HG02798 (cell line): ENCODE measurements at regions not wholly inside any gene's neighbourhood (a gene's known extent, or its start where the extent isn't known, plus 50 kb on each side); places are given as distances from the start of the nearest gene placed in this dataset.

Experiments
- ATAC-seq: cut with Tn5 transposase; IDR thresholded peaks from one replicate; pipeline ENCODE4 v1.9.1; 2021; ENCODE audit warnings: mild to moderate bottlenecking; ENCODE audit not compliant: unreplicated experiment, poor library complexity

- ATAC-seq, result no peak
Measured at GRCh38 chr11:15645201-15645600, 530.5 kb downstream of the INSC start.

- ATAC-seq, result no peak
Measured at GRCh38 chr11:15649371-15650104, 534.8 kb downstream of the INSC start.

GRCh38 chr11:15650105-15650938, 535.6 kb downstream of the INSC start:
- ATAC-seq, result peak; percentile 98

GRCh38 chr11:15651033-15651432, 536.3 kb downstream of the INSC start:
- ATAC-seq, result no peak

GRCh38 chr11:15651816-15652215, 537.1 kb downstream of the INSC start:
- no peak for ATAC-seq

- no peak for ATAC-seq
Measured at GRCh38 chr11:15653191-15653710, 538.5 kb downstream of the INSC start.

GRCh38 chr11:15654451-15654850, 539.7 kb downstream of the INSC start:
- ATAC-seq, result no peak

- no peak for ATAC-seq
Measured at GRCh38 chr11:15655552-15655951, 540.8 kb downstream of the INSC start.

- no peak for ATAC-seq
Measured at GRCh38 chr11:15657264-15657663, 542.5 kb downstream of the INSC start.

GRCh38 chr11:15660496-15660895, 545.8 kb downstream of the INSC start:
- no peak for ATAC-seq

GRCh38 chr11:15662285-15662684, 547.6 kb downstream of the INSC start:
- ATAC-seq, result no peak

GRCh38 chr11:15663777-15664218, 549.1 kb downstream of the INSC start:
- ATAC-seq, result no peak

- no peak for ATAC-seq
Measured at GRCh38 chr11:15665368-15665871, 550.7 kb downstream of the INSC start.

- ATAC-seq, result no peak
Measured at GRCh38 chr11:15667127-15667725, 552.5 kb downstream of the INSC start.

GRCh38 chr11:15668718-15669117, 554.0 kb downstream of the INSC start:
- ATAC-seq, result no peak

GRCh38 chr11:15670520-15671070, 555.9 kb downstream of the INSC start:
- no peak for ATAC-seq

GRCh38 chr11:15671216-15671615, 556.5 kb downstream of the INSC start:
- ATAC-seq, result no peak

- no peak for ATAC-seq
Measured at GRCh38 chr11:15672825-15673224, 558.1 kb downstream of the INSC start.

GRCh38 chr11:15673408-15673831, 558.7 kb downstream of the INSC start:
- ATAC-seq, result no peak

- ATAC-seq, result no peak
Measured at GRCh38 chr11:15674756-15675155, 560.0 kb downstream of the INSC start.
